ENCODE measurements at regions not wholly inside any gene's neighbourhood (a gene's known extent, or its start where the extent isn't known, plus 50 kb on each side); places are given as distances from the start of the nearest gene placed in this dataset.

DNA sequence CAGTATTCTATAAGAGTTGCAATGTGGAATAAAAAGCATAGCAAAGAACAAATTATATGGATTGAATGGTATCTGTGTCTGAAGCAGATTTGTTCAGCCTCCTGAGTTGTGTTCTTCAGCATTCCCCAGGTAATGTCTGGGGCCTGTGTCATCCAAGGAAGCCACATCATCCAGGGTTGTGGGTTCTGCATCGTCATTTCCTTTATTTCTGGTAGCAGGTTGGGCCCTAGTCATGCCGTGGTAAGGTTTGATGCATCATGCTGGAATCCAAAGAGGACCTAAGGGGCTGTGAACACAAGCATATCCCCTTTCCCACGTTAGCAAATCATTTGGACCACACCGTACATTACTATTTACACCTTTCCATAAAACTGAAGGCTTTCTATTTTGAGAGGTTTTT is 131.0 kb upstream of the ZNF91 start:
- Histone ChIP-seq H3K4me2 (ENCODE audit: control insufficient read depth, extremely low read depth, insufficient read depth, low read depth, low read length) (no peak overlapping the region), H3K4me3 (ENCODE audit: control insufficient read depth in 2 of 3, extremely low read depth in 1 of 3, insufficient read depth in 2 of 3, low read depth in 1 of 3, low read length in 3 of 3) (no peak overlapping the region), H3K79me2 (ENCODE audit: control insufficient read depth, insufficient read depth, low read length) (no peaks in the 10 kb centered on the region), H3K9me1 (ENCODE audit: control insufficient read depth, extremely low read depth, insufficient read depth, low read length) (no peaks in the 10 kb centered on the region), H3K27ac (ENCODE audit: control insufficient read depth, insufficient read depth, low read length) (peak overlapping the region; percentile 54), H3K27me3 (ENCODE audit: control insufficient read depth, extremely low read depth, insufficient read depth, low read length) (no peaks in the 10 kb centered on the region), H3K9me3 (ENCODE audit: control insufficient read depth, low read depth, low read length) (peaks cover 2% of the 10 kb centered on the region), H3K36me3 (ENCODE audit: control insufficient read depth in 2 of 2, extremely low read depth in 1 of 2, insufficient read depth in 2 of 2, low read length in 2 of 2) (no peaks in the 10 kb centered on the region), H4K20me1 (ENCODE audit: control insufficient read depth, extremely low read depth, insufficient read depth, low read length) (no peaks in the 10 kb centered on the region), H2AFZ (ENCODE audit: control insufficient read depth, low read length) (no peak overlapping the region), H3K4me1 (ENCODE audit: control insufficient read depth, extremely low read depth, insufficient read depth, low read length) (peaks cover 7% of the 10 kb centered on the region), H3K9ac (ENCODE audit: control insufficient read depth, extremely low read depth, insufficient read depth, low read length) (peak overlapping the region; percentile 45)
- dilution Hi-C loops (cut with MboI; ENCODE audit: extremely low pct_ligation_motif_present, low sequenced_read_pairs): no loop called here
- FAIRE-seq (peak; percentile 91), DNase-seq (ENCODE audit: low read depth, low spot score) (no peak)
- TF ChIP-seq, protein P1, sequence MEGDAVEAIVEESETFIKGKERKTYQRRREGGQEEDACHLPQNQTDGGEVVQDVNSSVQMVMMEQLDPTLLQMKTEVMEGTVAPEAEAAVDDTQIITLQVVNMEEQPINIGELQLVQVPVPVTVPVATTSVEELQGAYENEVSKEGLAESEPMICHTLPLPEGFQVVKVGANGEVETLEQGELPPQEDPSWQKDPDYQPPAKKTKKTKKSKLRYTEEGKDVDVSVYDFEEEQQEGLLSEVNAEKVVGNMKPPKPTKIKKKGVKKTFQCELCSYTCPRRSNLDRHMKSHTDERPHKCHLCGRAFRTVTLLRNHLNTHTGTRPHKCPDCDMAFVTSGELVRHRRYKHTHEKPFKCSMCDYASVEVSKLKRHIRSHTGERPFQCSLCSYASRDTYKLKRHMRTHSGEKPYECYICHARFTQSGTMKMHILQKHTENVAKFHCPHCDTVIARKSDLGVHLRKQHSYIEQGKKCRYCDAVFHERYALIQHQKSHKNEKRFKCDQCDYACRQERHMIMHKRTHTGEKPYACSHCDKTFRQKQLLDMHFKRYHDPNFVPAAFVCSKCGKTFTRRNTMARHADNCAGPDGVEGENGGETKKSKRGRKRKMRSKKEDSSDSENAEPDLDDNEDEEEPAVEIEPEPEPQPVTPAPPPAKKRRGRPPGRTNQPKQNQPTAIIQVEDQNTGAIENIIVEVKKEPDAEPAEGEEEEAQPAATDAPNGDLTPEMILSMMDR (optimal IDR thresholded peaks at IDR 0.05 in 1 of 3, IDR thresholded peaks at IDR 0.05 in 1 of 3, conservative IDR thresholded peaks at IDR 0.05 in 1 of 3; ENCODE audit: extremely low read depth in 1 of 3, insufficient read depth in 2 of 3, low read length in 3 of 3): no peak

DNA sequence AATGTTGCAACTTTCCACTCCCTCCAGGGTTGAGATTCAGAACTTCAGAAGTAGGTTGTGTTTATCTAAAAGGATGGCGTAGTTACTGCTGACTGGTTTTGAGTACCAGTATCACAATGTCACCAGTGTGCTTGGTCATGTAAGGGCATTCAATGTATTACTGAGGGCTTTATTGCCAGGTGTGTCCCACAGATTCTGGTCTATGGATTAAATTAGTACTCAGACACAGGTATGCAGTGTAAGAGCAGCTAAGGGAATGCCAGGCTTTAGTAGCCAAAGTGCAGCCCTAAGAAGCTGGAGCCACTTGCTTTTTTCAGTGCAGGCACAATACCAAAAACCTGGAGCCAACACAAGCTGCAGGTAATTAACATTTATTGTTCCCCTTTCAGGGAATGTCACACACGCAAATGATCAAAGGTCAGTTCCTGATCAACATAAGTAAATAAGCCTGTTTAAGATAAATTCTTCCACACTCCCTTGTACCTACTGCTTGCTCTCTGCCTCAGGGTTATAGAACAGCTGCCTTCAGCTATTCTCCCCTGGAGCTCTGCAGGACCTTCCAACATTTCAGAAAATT is 130.1 kb upstream of the ZNF91 start:
- peaks cover 2% of the 10 kb centered on the region for H3K9me3 ChIP-seq (ENCODE audit: control insufficient read depth, low read depth, low read length)
- dilution Hi-C loops (cut with MboI; ENCODE audit: extremely low pct_ligation_motif_present, low sequenced_read_pairs): no loop called here
- no peaks in the 10 kb centered on the region for H3K79me2 ChIP-seq (ENCODE audit: control insufficient read depth, insufficient read depth, low read length)
- H3K27ac ChIP-seq (ENCODE audit: control insufficient read depth, insufficient read depth, low read length): peak overlapping the region; percentile 19
- no peaks in the 10 kb centered on the region for H3K27me3 ChIP-seq (ENCODE audit: control insufficient read depth, extremely low read depth, insufficient read depth, low read length)
- no peak overlapping the region for H2AFZ ChIP-seq (ENCODE audit: control insufficient read depth, low read length)
- H3K4me2 ChIP-seq (ENCODE audit: control insufficient read depth, extremely low read depth, insufficient read depth, low read depth, low read length): no peak overlapping the region
- H3K36me3 ChIP-seq (ENCODE audit: control insufficient read depth in 2 of 2, extremely low read depth in 1 of 2, insufficient read depth in 2 of 2, low read length in 2 of 2): no peaks in the 10 kb centered on the region
- TF ChIP-seq, protein P1 (optimal IDR thresholded peaks at IDR 0.05 in 1 of 3, IDR thresholded peaks at IDR 0.05 in 1 of 3, conservative IDR thresholded peaks at IDR 0.05 in 1 of 3; ENCODE audit: extremely low read depth in 1 of 3, insufficient read depth in 2 of 3, low read length in 3 of 3): no peak
- TF ChIP-seq EZH2 (IDR thresholded peaks at IDR 0.05; ENCODE audit: low read length): no peak
- no peak for FAIRE-seq
- no peaks in the 10 kb centered on the region for H4K20me1 ChIP-seq (ENCODE audit: control insufficient read depth, extremely low read depth, insufficient read depth, low read length)
- no peak overlapping the region for H3K9ac ChIP-seq (ENCODE audit: control insufficient read depth, extremely low read depth, insufficient read depth, low read length)
- no peak overlapping the region for H3K4me3 ChIP-seq (ENCODE audit: control insufficient read depth in 2 of 3, extremely low read depth in 1 of 3, insufficient read depth in 2 of 3, low read depth in 1 of 3, low read length in 3 of 3)
- H3K9me1 ChIP-seq (ENCODE audit: control insufficient read depth, extremely low read depth, insufficient read depth, low read length): no peaks in the 10 kb centered on the region
- H3K4me1 ChIP-seq (ENCODE audit: control insufficient read depth, extremely low read depth, insufficient read depth, low read length): peaks cover 7% of the 10 kb centered on the region
- DNase-seq (ENCODE audit: low read depth, low spot score): no peak

Data from keratinocyte (primary cell).